ENCODE measurements at regions not wholly inside any gene's neighbourhood (a gene's known extent, or its start where the extent isn't known, plus 50 kb on each side); places are given as distances from the start of the nearest gene placed in this dataset.

GRCh38 chr11:122167100-122167499 lies 51.1 kb upstream of the BLID start:
- no peak for TF ChIP-seq CTCF (IDR thresholded peaks at IDR 0.05)
- TF ChIP-seq ZNF317 (CRISPR knock-in tag; IDR thresholded peaks at IDR 0.05; ENCODE audit: borderline replicate concordance, low read depth): no peak
- no peak for TF ChIP-seq FOXJ3 (CRISPR knock-in tag; IDR thresholded peaks at IDR 0.05; ENCODE audit: borderline replicate concordance)
- TF ChIP-seq JUN (CRISPR knock-in tag; IDR thresholded peaks at IDR 0.05): no peak
- TF ChIP-seq ATF3 (CRISPR knock-in tag; conservative IDR thresholded peaks at IDR 0.05): no peak
- TF ChIP-seq FOXP4 (CRISPR knock-in tag; IDR thresholded peaks at IDR 0.05): no peak
- TF ChIP-seq TEAD4 (CRISPR knock-in tag; IDR thresholded peaks at IDR 0.05): no peak
- no peak for TF ChIP-seq SOX15 (CRISPR knock-in tag; IDR thresholded peaks at IDR 0.05)
- TF ChIP-seq NR3C1 (CRISPR knock-in tag; conservative IDR thresholded peaks at IDR 0.05; ENCODE audit: low read depth): no peak
- no peak for TF ChIP-seq ZNF396 (CRISPR knock-in tag; IDR thresholded peaks at IDR 0.05; ENCODE audit: borderline replicate concordance)
- no peak for TF ChIP-seq MLX (CRISPR knock-in tag; IDR thresholded peaks at IDR 0.05)

Data from WTC11 (cell line).